ENCODE measurements at regions not wholly inside any gene's neighbourhood (a gene's known extent, or its start where the extent isn't known, plus 50 kb on each side); places are given as distances from the start of the nearest gene placed in this dataset.
"Not testable (repeated sequence)": the region's sequence is repeated elsewhere in the genome, so short reads cannot be mapped to it uniquely, and the experiment has no call there.

DNA sequence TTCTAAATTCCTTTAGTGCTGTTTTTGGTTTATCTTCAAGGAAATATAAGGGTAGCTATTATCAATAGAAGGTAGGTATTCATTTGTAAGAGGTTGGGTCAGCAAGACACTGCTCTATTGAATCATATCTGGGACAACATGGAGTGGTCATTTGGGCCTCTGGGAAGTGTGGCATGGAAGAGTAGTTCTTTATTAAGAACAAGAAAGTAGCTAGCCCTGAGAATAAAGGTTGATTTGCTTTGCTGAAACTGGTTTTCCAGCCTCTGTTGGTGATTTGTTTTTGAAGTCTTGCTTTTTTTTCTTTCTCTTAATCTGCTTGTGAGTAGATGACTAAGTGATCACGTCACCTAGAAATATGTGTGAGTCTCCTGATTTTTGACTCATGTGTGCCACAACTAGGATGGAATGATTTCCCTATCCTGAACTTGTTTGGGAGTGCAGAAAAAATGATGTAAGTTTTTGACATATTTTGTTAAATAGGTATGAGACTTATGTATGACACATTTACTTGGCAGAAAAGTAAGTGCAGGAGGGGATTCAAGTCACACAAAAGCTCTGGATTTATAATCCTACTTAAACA lies 381.8 kb downstream of the CENPW start:
- DNase-seq (ENCODE audit: low read depth) = no peak
- no peak overlapping the region for H3K4me3 ChIP-seq (ENCODE audit: low read depth, low read length)
- TF ChIP-seq, protein P1, sequence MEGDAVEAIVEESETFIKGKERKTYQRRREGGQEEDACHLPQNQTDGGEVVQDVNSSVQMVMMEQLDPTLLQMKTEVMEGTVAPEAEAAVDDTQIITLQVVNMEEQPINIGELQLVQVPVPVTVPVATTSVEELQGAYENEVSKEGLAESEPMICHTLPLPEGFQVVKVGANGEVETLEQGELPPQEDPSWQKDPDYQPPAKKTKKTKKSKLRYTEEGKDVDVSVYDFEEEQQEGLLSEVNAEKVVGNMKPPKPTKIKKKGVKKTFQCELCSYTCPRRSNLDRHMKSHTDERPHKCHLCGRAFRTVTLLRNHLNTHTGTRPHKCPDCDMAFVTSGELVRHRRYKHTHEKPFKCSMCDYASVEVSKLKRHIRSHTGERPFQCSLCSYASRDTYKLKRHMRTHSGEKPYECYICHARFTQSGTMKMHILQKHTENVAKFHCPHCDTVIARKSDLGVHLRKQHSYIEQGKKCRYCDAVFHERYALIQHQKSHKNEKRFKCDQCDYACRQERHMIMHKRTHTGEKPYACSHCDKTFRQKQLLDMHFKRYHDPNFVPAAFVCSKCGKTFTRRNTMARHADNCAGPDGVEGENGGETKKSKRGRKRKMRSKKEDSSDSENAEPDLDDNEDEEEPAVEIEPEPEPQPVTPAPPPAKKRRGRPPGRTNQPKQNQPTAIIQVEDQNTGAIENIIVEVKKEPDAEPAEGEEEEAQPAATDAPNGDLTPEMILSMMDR (IDR thresholded peaks at IDR 0.05; ENCODE audit: low read depth, low read length, missing control alignments) = no peak

DNA sequence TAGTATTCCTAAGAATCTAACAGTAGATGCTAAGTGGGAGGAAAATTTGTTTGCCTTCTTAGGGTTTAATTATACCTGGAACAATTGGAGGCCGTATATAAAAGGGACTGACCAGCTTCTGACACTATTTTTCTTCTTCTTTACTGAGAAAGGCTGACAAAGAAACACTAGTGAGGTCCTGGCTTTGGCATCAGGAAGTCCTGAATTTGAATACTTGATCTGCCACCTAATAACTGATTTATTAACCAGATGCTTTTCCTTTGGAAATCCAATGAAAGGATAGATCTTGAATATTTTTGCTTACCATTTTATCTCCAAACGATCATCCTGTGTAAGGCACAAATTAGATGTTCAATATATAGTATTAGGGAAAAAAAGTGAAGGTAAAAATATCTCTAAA lies 382.5 kb downstream of the CENPW start:
- no peak for DNase-seq (ENCODE audit: low read depth)
- H3K4me3 ChIP-seq (ENCODE audit: low read depth, low read length) = no peak overlapping the region
- TF ChIP-seq, protein P1 (IDR thresholded peaks at IDR 0.05; ENCODE audit: low read depth, low read length, missing control alignments) = no peak

DNA sequence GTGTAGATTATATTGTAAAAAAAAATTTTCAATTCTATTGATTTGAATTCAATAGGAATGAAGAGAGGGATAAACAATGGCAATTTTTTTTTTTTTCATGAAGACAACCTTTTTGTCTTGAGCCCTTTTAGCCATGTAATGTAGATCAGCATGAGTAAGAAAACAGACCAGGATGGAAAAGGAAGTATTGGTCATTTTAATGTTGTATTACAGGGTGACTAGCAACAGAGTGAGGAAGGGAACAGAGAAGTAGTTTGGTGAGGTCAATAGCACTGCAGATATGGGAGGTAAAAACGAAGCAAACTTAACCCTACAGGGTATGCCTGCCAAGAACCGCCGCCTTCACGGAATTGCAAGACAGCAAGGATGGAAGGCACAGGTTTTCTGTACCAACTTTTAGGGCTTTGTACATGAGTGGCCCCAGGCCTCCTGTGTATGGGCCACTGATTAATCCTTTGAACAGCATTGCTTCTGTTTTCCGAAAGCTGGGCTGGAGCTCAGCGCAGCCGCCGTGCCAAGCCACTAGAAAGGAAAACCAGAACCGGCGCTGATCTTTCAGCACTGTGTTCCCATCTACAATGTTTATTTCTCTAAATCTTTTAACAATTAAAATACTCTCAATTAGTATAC lies 383.7 kb downstream of the CENPW start:
- no peak overlapping the region for H3K4me3 ChIP-seq (ENCODE audit: low read depth, low read length)
- TF ChIP-seq, protein P1 (IDR thresholded peaks at IDR 0.05; ENCODE audit: low read depth, low read length, missing control alignments) = no peak

GRCh38 chr6:126724821-126725220 lies 384.9 kb downstream of the CENPW start:
- DNase-seq (ENCODE audit: low read depth) = no peak
- H3K4me3 ChIP-seq (ENCODE audit: low read depth, low read length) = no peak overlapping the region
- TF ChIP-seq, protein P1 (IDR thresholded peaks at IDR 0.05; ENCODE audit: low read depth, low read length, missing control alignments) = no peak

More for the DNA sequence above, 383.7 kb downstream of the CENPW start:
- no peak for DNase-seq (ENCODE audit: low read depth)

GRCh38 chr6:126726454-126726853 lies 386.5 kb downstream of the CENPW start:
- DNase-seq (ENCODE audit: low read depth); H3K4me3 ChIP-seq (ENCODE audit: low read depth, low read length): not testable (repeated sequence)

DNA sequence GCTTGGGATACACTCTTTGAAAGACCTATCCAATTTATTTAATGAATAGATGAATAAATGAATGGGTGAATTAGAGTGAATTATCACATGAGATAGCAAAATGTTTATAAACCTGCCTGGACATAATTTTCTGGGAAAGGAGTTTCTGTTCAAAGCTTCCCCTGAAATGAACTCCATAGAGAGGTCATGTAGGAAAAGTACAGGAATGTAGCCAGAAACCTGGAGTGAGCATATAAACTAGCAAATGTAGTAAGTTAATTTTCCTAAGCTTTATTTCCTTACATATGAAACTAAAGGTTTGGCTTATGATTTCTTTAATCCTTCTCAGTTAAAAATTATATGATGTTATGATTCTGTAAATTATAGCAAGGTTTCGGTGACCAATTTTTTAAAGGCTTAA lies 380.3 kb upstream of the RSPO3 start:
- H3K4me3 ChIP-seq (ENCODE audit: low read depth, low read length) = no peak overlapping the region
- TF ChIP-seq, protein P1 (IDR thresholded peaks at IDR 0.05; ENCODE audit: low read depth, low read length, missing control alignments) = no peak
- DNase-seq (ENCODE audit: low read depth) = no peak

DNA sequence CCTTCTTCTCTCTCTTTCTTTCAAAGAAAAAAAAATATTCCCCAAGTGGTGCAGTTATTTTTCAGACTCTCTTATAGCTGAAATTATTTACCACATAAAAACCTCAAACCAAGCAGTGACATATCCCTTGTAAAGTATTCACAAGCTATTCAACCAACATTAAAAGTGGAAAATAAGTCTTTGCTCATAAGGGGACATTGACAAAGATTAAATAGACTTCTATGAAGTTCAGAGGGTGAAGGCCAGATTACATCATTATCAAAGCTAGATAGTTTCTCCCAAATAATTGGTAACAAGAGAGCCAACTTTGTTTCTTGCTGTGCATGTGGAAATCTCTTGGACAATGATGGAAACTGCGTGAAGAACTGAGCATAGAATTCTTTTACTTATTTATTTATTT lies 379.8 kb upstream of the RSPO3 start:
- no peak overlapping the region for H3K4me3 ChIP-seq (ENCODE audit: low read depth, low read length)
- DNase-seq (ENCODE audit: low read depth) = no peak
- TF ChIP-seq, protein P1 (IDR thresholded peaks at IDR 0.05; ENCODE audit: low read depth, low read length, missing control alignments) = no peak

Measured in GM12864 (cell line).